GM12878 (cell line): ENCODE measurements at regions not wholly inside any gene's neighbourhood (a gene's known extent, or its start where the extent isn't known, plus 50 kb on each side); places are given as distances from the start of the nearest gene placed in this dataset.

ENCODE experiments used
- ATAC-seq: fragments of 200-7000 bp; cut with Tn5 transposase; 3 replicates; pipeline ENCODE4 v1.9.1; 2020; ENCODE audit warnings: mild to moderate bottlenecking, moderate library complexity
- BruUV-seq: library from RNA; stranded (reverse); fragments of 400-500 nt; replicated peaks from 2 replicates; lab custom pipeline; 2021; lab: Mats Ljungman, UMichigan
- CTCF ChIA-PET: fragments of 300-600 bp; sonication (Branson Sonifier 250); formaldehyde crosslinking; extraction: SDS; loops from one replicate; lab custom pipeline; 2021; ENCODE audit warnings: inconsistent platforms; lab: Yijun Ruan, JAX
- POLR2A ChIA-PET: fragments of 350-600 bp; formaldehyde crosslinking; extraction: SDS; loops from one replicate; lab custom pipeline; 2021; ENCODE audit warnings: inconsistent platforms; lab: Charles Lee
- RAD21 ChIA-PET: fragments of 300-600 bp; sonication (Branson Sonifier 250); formaldehyde crosslinking; loops from one replicate; lab custom pipeline; 2023; ENCODE audit warnings: antibody characterized with exemption; ENCODE audit not compliant: unreplicated experiment; lab: Charles Lee
- SMC1A ChIA-PET: fragments of 300-600 bp; sonication (Branson Sonifier 250); formaldehyde crosslinking; loops from one replicate; lab custom pipeline; 2023; ENCODE audit not compliant: unreplicated experiment, uncharacterized antibody; lab: Charles Lee
- DNase-seq: peaks from one replicate; pipeline ENCODE4 v3.0.0-alpha.2; 2011; ENCODE audit warnings: low read depth, low spot score
- FAIRE-seq: peaks from 3 replicates; lab custom pipeline; 2011; peaks lifted over from hg19 to GRCh38; lab: Jason Lieb, UNC
- H2AFZ ChIP-seq: 2 replicates; pipeline ENCODE4 v1.6.0; 2011; ENCODE audit warnings: low read depth, low read length, control low read depth; ENCODE audit not compliant: control insufficient read depth
- H3K27ac ChIP-seq: 2 replicates; pipeline ENCODE4 v1.5.1; 2011; ENCODE audit warnings: control low read depth; ENCODE audit not compliant: control insufficient read depth, insufficient read depth
- H3K27me3 ChIP-seq, 2 experiments: replicated peaks in 1 of 2; 2 replicates each; pipeline versions ENCODE4 v1.6.0 to v1.6.1; 2011; ENCODE audit warnings: low read length in 1 of 2; ENCODE audit not compliant: control insufficient read depth in 2 of 2, insufficient read depth in 2 of 2
- H3K36me3 ChIP-seq, 2 experiments: 2 replicates each; pipeline ENCODE4 v1.5.1; 2011; ENCODE audit warnings: low read length in 1 of 2; ENCODE audit not compliant: control insufficient read depth in 2 of 2, insufficient read depth in 2 of 2
- H3K4me1 ChIP-seq: 2 replicates; pipeline ENCODE4 v1.6.1; 2011; ENCODE audit warnings: mild to moderate bottlenecking, low read length, moderate library complexity, mixed read lengths; ENCODE audit not compliant: control insufficient read depth, insufficient read depth
- H3K4me2 ChIP-seq: 2 replicates; pipeline ENCODE4 v1.6.0; 2011; ENCODE audit warnings: control low read depth; ENCODE audit not compliant: control insufficient read depth, insufficient read depth
- H3K4me3 ChIP-seq: fragments of 200-600 bp; sonication (generic); 2 replicates; pipeline ENCODE4 v1.5.1; 2016
- H3K79me2 ChIP-seq: 2 replicates; pipeline ENCODE4 v1.6.0; 2011; ENCODE audit warnings: low read length; ENCODE audit not compliant: control insufficient read depth, insufficient read depth
- H3K9ac ChIP-seq: 2 replicates; pipeline ENCODE4 v1.8.0; 2011; ENCODE audit warnings: low read length, control low read depth, mixed read lengths; ENCODE audit not compliant: control insufficient read depth, insufficient read depth
- H3K9me3 ChIP-seq: replicated peaks from 3 replicates; pipeline ENCODE4 v1.5.1; 2011; ENCODE audit warnings: mild to moderate bottlenecking, low read length; ENCODE audit not compliant: control insufficient read depth, insufficient read depth
- H4K20me1 ChIP-seq: 2 replicates; pipeline ENCODE4 v1.6.0; 2011; ENCODE audit not compliant: control insufficient read depth, insufficient read depth
- NFYA ChIP-seq: IDR thresholded peaks from 2 replicates; pipeline ENCODE4 v1.6.1; 2011; ENCODE audit warnings: low read depth, mild to moderate bottlenecking, low read length, improper control_type of control experiment, borderline replicate concordance
- PKNOX1 ChIP-seq: fragments of 450-650 bp; IDR thresholded peaks from 2 replicates; pipeline ENCODE4 v1.6.1; 2016; ENCODE audit warnings: mild to moderate bottlenecking
- SIX5 ChIP-seq: IDR thresholded peaks from 2 replicates; pipeline ENCODE4 v1.6.1; 2011; ENCODE audit warnings: mild to moderate bottlenecking, low read depth, low read length, moderate library complexity; ENCODE audit not compliant: severe bottlenecking
- ZBED1 ChIP-seq: IDR thresholded peaks from 2 replicates; pipeline ENCODE4 v1.6.1; 2016; ENCODE audit warnings: borderline replicate concordance
- ZNF687 ChIP-seq: fragments of 450-650 bp; IDR thresholded peaks from 2 replicates; pipeline ENCODE4 v1.6.1; 2017; ENCODE audit warnings: mild to moderate bottlenecking, moderate library complexity
- WGBS: methylation state at CpG from one replicate; pipeline ENCODE4 v1.1.6; 2016; ENCODE audit warnings: low lambda C conversion rate; ENCODE audit not compliant: insufficient replicate concordance, insufficient coverage; ENCODE audit errors: missing lambda C conversion rate; 5-methylcytosine and 5-hydroxymethylcytosine counted together
- in situ Hi-C: fragments of 300-500 bp; cut with MboI; formaldehyde crosslinking; loops from 9 replicates; pipeline ENCODE4 v1.14.3; 2018; ENCODE audit warnings: mixed read lengths
- intact Hi-C: fragments of 100-400 bp; cut with micrococcal nuclease; formaldehyde crosslinking; loops from one replicate; pipeline ENCODE4 v1.14.2; 2022; ENCODE audit not compliant: unreplicated experiment

GRCh38 chr11:26134481-26135355 lies 197.2 kb upstream of the ANO3 start (continued):
- no peak for TF ChIP-seq PKNOX1
- TF ChIP-seq ZNF687: no peak

DNA sequence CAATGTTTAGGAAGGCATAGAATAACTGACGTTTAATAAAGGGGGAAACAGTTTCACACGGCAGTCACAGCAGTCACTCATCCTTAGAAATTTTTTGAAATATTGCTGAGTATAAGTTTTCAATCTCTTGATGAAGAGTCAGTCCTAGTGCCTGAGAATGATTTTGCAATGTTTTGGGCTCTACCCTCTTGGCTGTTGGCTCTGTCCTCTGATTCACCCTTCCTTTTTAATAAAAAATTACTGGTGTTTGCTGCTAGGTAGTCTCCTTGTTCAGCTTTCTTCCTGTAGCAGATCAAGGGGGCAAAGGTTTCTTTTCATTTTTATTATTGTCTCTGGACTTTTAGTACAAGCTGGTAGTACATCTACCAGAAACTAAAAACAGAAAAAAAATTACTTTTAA lies 194.3 kb upstream of the ANO3 start:
- SMC1A ChIA-PET: interaction anchor here (0.6 kb wide), 1 partner anchor 67 kb away, joined by 3 read pairs; no protein-coding TSS in a partner anchor
- in situ Hi-C loops: no loop called here
- Histone ChIP-seq H3K79me2 (no peaks in the 10 kb centered on the region), H3K4me3 (no peak overlapping the region), H2AFZ (no peak overlapping the region), H3K36me3 (no peaks in the 10 kb centered on the region), H3K9ac (no peak overlapping the region), H3K27me3 (no peaks in the 10 kb centered on the region; a peak in 1 of 4 replicates), H3K9me3 (no peaks in the 10 kb centered on the region), H3K4me2 (no peak overlapping the region), H3K4me1 (no peaks in the 10 kb centered on the region), H4K20me1 (no peaks in the 10 kb centered on the region), H3K27ac (no peak overlapping the region)
- intact Hi-C loops: no loop called here
- no TSS peak for BruUV-seq
- TF ChIP-seq NFYA: no peak
- TF ChIP-seq ZBED1: no peak
- TF ChIP-seq SIX5: no peak
- no peak for TF ChIP-seq PKNOX1
- ATAC-seq (no peak), FAIRE-seq (no peak), DNase-seq (no peak)
- CTCF ChIA-PET: interaction anchor here (0.7 to 1.4 kb wide), 2 partner anchors 82 to 156 kb away, joined by 3 to 4 read pairs; no protein-coding TSS in a partner anchor
- RAD21 ChIA-PET: no interaction called here
- POLR2A ChIA-PET: no interaction called here
- 31% methylated on average over 2 of the region's 2 CpGs for WGBS
